Spleen (tissue), 7 donors: ENCODE measurements at regions not wholly inside any gene's neighbourhood (a gene's known extent, or its start where the extent isn't known, plus 50 kb on each side); places are given as distances from the start of the nearest gene placed in this dataset.

Experiments used
- CTCF ChIP-seq, 11 experiments: fragments of 200-600 bp in 7 of 11; fragments of 450-650 bp in 4 of 11; sonication (generic) in 4 of 11; IDR thresholded peaks in 8 of 11; conservative IDR thresholded peaks in 3 of 11; 1 replicate in 7 of 11; 2 replicates in 4 of 11; pipeline versions ENCODE4 v1.4.0 to v1.8.0; 2016 to 2021; ENCODE audit warnings: antibody characterized with exemption in 11 of 11, inconsistent platforms in 4 of 11, mild to moderate bottlenecking in 1 of 11
- POLR2AphosphoS5 ChIP-seq, 3 donors: sonication (generic); formaldehyde crosslinking; IDR thresholded peaks; one replicate each; pipeline ENCODE4 v1.5.1; 2017; ENCODE audit warnings: antibody characterized with exemption in 3 of 3
- donor health status: DM: no; HTN: no; CAD: no; lungs with moderate emphysema.
- donor health status: DM: no; HTN: no; CAD: no.
- donor health status: DM: no; HTN: no; CAD: no.

- TF ChIP-seq CTCF (IDR thresholded peaks at IDR 0.05 in 8 of 11, conservative IDR thresholded peaks at IDR 0.05 in 3 of 11) (no peak), POLR2AphosphoS5 (IDR thresholded peaks at IDR 0.05) (no peak)
Measured at GRCh38 chr4:148740701-148741100, 298.5 kb upstream of the NR3C2 start.
